Right lobe of liver (tissue), 6 donors: ENCODE measurements at regions not wholly inside any gene's neighbourhood (a gene's known extent, or its start where the extent isn't known, plus 50 kb on each side); places are given as distances from the start of the nearest gene placed in this dataset.

ENCODE experiments used
- ATAC-seq, 4 donors: fragments of 200-7000 bp; cut with Tn5 transposase; one replicate each; pipeline ENCODE4 v1.9.1; 2020; ENCODE audit warnings: mild to moderate bottlenecking in 4 of 4, moderate library complexity in 4 of 4
- DNase-seq, 3 donors: peaks; one replicate each; pipeline ENCODE4 v3.0.0-alpha.2; 2020
- H3K27ac ChIP-seq, 3 donors: fragments of 200-600 bp; one replicate each; pipeline ENCODE4 v1.8.0; 2022
- H3K27me3 ChIP-seq, 2 donors: fragments of 200-600 bp; one replicate each; pipeline ENCODE4 v1.8.0; 2022
- H3K36me3 ChIP-seq, 4 donors: fragments of 200-600 bp; sonication (generic) in 1 of 4; one replicate each; pipeline versions ENCODE4 v1.5.1 to v1.8.0; 2017 to 2022; ENCODE audit warnings: control low read depth in 1 of 4
- H3K4me1 ChIP-seq, 4 donors: fragments of 200-600 bp; sonication (generic) in 1 of 4; one replicate each; pipeline versions ENCODE4 v1.5.1 to v1.8.0; 2017 to 2022; ENCODE audit warnings: control low read depth in 1 of 4
- H3K4me3 ChIP-seq, 3 donors: fragments of 200-600 bp; one replicate each; pipeline ENCODE4 v1.8.0; 2022
- H3K9me3 ChIP-seq, 4 donors: fragments of 200-600 bp; sonication (generic) in 1 of 4; one replicate each; pipeline versions ENCODE4 v1.5.1 to v1.8.0; 2017 to 2022; ENCODE audit warnings: control low read depth in 1 of 4
- POLR2A ChIP-seq: fragments of 450-650 bp; IDR thresholded peaks from one replicate; pipeline ENCODE4 v1.6.1; 2017; ENCODE audit warnings: antibody characterized with exemption, mild to moderate bottlenecking
- WGBS: methylation state at CpG from one replicate; pipeline ENCODE4 v1.1.6; 2018; ENCODE audit warnings: low coverage, low lambda C conversion rate; ENCODE audit not compliant: insufficient coverage; ENCODE audit errors: missing lambda C conversion rate; 5-methylcytosine and 5-hydroxymethylcytosine counted together
- intact Hi-C, 2 donors: fragments of 100-400 bp; cut with DNase I; formaldehyde crosslinking; loops; one replicate each; pipeline versions ENCODE4 v1.11.2 to v1.14.1; 2022
- TF ChIP-seq, protein P1 (sequence below), 4 donors: fragments of 200-600 bp in 3 of 4; fragments of 450-650 bp in 1 of 4; IDR thresholded peaks; one replicate each; pipeline versions ENCODE4 v1.5.1 to v1.8.0; 2016 to 2022; ENCODE audit warnings: antibody characterized with exemption in 4 of 4, mild to moderate bottlenecking in 2 of 4
- donor health status: DM: no; HTN: yes; CAD: no.
- donor health status: DM: no; HTN: no; CAD: no.
- donor health status: DM: no; HTN: no; CAD: no.
- donor health status: DM: no; HTN: yes; CAD: no.
- donor health status: DM: no; HTN: yes; CAD: no.

DNA sequence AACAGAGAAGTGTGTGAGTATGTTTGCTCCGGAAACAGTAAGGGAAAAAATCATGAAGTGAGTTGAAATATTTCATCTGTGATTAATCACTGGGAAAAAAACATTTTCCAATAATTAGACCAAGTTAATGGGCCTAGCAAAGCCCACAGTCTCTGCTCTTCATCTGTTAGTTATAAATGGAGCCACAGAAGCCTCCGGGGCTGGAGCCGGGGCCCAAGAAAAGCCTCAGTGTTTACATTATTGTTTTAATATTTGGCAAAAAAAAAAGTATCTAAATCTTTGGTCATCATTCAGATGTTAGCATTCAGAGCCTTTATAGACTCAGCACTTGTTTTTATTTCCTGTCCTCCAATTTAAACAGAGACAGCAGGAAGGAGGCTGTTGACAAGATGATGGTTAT, 115.0 kb downstream of the UBE2U start:
- no peak for TF ChIP-seq POLR2A
- TF ChIP-seq, protein P1, sequence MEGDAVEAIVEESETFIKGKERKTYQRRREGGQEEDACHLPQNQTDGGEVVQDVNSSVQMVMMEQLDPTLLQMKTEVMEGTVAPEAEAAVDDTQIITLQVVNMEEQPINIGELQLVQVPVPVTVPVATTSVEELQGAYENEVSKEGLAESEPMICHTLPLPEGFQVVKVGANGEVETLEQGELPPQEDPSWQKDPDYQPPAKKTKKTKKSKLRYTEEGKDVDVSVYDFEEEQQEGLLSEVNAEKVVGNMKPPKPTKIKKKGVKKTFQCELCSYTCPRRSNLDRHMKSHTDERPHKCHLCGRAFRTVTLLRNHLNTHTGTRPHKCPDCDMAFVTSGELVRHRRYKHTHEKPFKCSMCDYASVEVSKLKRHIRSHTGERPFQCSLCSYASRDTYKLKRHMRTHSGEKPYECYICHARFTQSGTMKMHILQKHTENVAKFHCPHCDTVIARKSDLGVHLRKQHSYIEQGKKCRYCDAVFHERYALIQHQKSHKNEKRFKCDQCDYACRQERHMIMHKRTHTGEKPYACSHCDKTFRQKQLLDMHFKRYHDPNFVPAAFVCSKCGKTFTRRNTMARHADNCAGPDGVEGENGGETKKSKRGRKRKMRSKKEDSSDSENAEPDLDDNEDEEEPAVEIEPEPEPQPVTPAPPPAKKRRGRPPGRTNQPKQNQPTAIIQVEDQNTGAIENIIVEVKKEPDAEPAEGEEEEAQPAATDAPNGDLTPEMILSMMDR (IDR thresholded peaks at IDR 0.05) = no peak
- WGBS = 82% methylated on average over 2 of the region's 3 CpGs
- DNase-seq = no peak
- no peaks in the 10 kb centered on the region for H3K4me1 ChIP-seq
- intact Hi-C loops = no loop called here
- no peak for ATAC-seq
- H3K4me3 ChIP-seq = no peak overlapping the region
- no peaks in the 10 kb centered on the region for H3K36me3 ChIP-seq
- H3K9me3 ChIP-seq = no peaks in the 10 kb centered on the region
- no peaks in the 10 kb centered on the region for H3K27me3 ChIP-seq
- no peak overlapping the region for H3K27ac ChIP-seq

DNA sequence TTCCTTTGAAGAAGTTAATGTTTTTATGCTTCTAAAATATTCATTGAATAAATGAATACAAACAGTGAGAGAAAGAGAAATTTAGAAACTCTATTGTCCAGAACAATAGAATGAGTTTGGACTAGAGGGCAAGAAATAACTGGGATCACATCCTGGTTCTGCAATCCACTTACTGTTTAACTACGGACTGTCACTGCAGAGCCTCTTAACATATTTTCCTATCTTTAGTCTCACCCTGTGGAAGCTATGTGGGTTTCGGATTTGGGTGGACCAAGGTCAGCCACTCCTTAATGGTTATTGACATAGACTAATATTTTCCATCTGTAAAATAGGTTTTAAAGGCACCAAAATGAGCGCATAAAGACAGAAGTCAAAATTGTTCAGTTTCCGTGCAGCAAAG, 116.6 kb downstream of the UBE2U start:
- Histone ChIP-seq H3K9me3 (no peaks in the 10 kb centered on the region), H3K27ac (no peak overlapping the region), H3K4me3 (no peak overlapping the region), H3K4me1 (no peaks in the 10 kb centered on the region), H3K27me3 (no peaks in the 10 kb centered on the region), H3K36me3 (no peaks in the 10 kb centered on the region)
- intact Hi-C loops = no loop called here
- no peak for TF ChIP-seq POLR2A
- TF ChIP-seq, protein P1 (IDR thresholded peaks at IDR 0.05) = no peak
- ATAC-seq (no peak), DNase-seq (no peak)
- 74% methylated on average over 4 of the region's 4 CpGs for WGBS

DNA sequence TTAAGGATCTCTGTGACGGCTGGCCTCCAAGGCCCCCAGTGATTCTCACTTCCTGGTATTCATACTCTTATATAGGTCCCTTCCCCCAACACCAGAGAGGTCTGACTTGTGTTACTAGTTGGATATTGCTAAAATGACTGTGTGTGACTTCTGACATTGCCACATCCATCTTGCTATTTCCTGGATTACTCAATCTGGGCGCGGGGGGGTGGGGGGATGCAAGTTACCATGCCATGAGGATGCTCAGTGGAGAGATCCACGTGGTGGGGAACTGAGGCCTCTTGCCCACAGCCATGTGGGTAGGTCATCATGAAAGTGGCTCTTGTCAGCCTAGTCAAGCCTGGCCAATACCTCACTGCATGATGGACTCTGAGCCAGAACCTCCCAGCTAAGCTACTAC, 117.0 kb downstream of the UBE2U start:
- TF ChIP-seq POLR2A = no peak
- TF ChIP-seq, protein P1 (IDR thresholded peaks at IDR 0.05) = no peak
- Histone ChIP-seq H3K4me3 (no peak overlapping the region), H3K36me3 (no peaks in the 10 kb centered on the region), H3K9me3 (no peaks in the 10 kb centered on the region), H3K4me1 (no peaks in the 10 kb centered on the region), H3K27ac (no peak overlapping the region), H3K27me3 (no peaks in the 10 kb centered on the region)
- ATAC-seq = peak in 3 of 4 donors; percentile 11 to 76 (median 56)
- intact Hi-C loops = no loop called here
- WGBS = 10% methylated on average over 4 of the region's 4 CpGs
- DNase-seq = peak in 1 of 3 donors; percentile 25

DNA sequence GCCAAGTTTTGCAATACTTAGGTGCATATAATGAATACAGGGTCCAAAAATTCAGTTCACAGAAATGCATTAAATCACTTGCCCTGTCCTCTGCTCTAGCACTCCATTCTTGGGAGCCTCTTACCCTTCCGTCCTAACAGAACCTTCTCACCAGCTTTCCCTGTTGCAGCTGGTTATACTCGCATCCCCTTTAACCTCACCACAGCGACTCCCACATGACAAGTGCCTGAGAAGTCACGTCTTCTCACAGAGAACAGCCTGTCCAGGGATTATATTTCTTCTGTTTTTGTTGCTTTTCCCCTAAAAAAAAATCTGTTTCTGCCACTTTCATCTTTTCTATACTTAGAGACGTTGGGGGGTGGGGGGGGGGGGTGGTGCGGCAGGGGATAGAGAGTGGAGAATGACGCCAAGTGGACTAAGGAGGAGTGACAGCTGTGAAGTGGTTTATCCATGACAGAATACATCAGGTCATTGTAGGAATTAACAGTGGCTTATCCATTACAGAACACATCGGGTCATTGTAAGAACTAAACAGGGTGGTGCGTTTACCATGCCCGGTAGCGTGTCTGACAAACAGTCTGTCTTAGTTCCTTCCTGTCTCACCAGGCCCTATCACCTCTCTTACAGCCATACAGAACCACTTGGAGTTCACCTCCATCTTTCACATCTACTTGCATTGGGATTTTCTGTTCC, 117.6 kb downstream of the UBE2U start:
- Histone ChIP-seq H3K27me3 (no peaks in the 10 kb centered on the region), H3K36me3 (no peaks in the 10 kb centered on the region), H3K4me1 (no peaks in the 10 kb centered on the region), H3K27ac (no peak overlapping the region), H3K9me3 (no peaks in the 10 kb centered on the region), H3K4me3 (no peak overlapping the region)
- ATAC-seq (no peak), DNase-seq (no peak)
- WGBS = 64% methylated on average over 7 of the region's 11 CpGs
- intact Hi-C loops = no loop called here
- TF ChIP-seq, protein P1 (IDR thresholded peaks at IDR 0.05) = no peak
- no peak for TF ChIP-seq POLR2A
